Neural crest cell (in vitro differentiated cells): ENCODE measurements at regions not wholly inside any gene's neighbourhood (a gene's known extent, or its start where the extent isn't known, plus 50 kb on each side); places are given as distances from the start of the nearest gene placed in this dataset.
"Not testable (repeated sequence)": the region's sequence is repeated elsewhere in the genome, so short reads cannot be mapped to it uniquely, and the experiment has no call there.

Source experiments
- DNase-seq: peaks from one replicate; pipeline ENCODE4 v3.0.0; 2021; ENCODE audit warnings: low read depth, mixed read lengths, low spot score
- H3K27ac Mint-ChIP-seq: one replicate; pipeline ENCODE4 v1.8.0; 2021; ENCODE audit warnings: mild to moderate bottlenecking, mixed read lengths; ENCODE audit not compliant: unreplicated experiment
- H3K27me3 Mint-ChIP-seq: 2 replicates; pipeline ENCODE4 v1.8.0; 2021; ENCODE audit warnings: low read depth, mild to moderate bottlenecking, mixed read lengths
- H3K36me3 Mint-ChIP-seq: 2 replicates; pipeline ENCODE4 v1.8.0; 2021; ENCODE audit warnings: low read depth, mild to moderate bottlenecking, mixed read lengths
- H3K4me1 Mint-ChIP-seq: 2 replicates; pipeline ENCODE4 v1.8.0; 2021; ENCODE audit warnings: mixed read lengths
- H3K4me3 Mint-ChIP-seq: one replicate; pipeline ENCODE4 v1.8.0; 2021; ENCODE audit warnings: mild to moderate bottlenecking, mixed read lengths
- H3K9me3 Mint-ChIP-seq: 2 replicates; pipeline ENCODE4 v1.8.0; 2021; ENCODE audit warnings: mixed read lengths
- CTCF ChIP-seq: fragments of 200-600 bp; sonication (generic); conservative IDR thresholded peaks from 2 replicates; pipeline ENCODE4 v1.5.0; 2021; ENCODE audit warnings: antibody characterized with exemption, mild to moderate bottlenecking

DNA sequence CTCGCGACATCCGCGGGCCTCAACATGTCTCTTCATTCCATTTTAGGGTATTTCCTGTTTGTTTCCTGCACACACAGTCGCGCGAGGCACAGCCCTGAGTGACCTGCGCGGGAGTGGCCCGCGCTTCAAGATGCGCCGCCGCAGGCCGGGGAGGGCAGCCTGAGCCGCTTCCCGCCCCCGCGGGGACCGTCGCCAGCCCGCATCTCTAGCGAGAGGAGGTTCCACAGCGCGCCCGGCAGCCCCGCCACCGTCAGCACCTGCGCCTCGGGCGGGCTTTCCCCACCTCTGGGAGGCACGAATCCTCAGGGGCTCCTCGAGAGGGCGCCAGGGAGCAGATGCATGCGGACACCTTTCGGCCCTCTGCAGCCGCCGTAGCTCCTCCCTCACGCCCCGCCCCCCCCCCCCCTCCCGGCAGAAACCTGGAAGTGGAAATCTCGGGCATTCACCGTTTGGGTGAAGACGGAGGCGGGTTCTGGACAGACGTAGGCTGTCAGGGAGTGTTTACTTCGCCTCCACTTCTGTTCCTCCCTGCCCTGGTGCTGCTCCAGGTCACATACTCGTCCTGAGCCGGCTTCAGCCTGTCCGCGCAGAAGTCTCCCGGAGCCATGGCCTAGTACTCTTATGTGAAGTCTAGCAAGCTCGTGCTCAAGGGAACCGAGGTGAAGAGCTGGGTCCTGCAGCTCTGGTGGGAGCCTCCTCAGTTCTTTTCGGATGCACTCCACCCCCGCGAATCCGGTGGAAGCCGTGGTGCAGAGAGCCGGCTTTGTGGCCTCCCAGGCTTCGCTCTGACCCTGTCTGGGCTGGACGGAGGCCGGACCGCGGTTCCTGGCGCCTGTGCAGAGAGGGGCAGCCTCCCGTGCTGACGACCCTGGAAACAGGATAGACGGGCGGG lies 880.5 kb upstream of the DEFB115 start:
- no peak for TF ChIP-seq CTCF
- peak overlapping the region; percentile 62 for H3K27ac Mint-ChIP-seq
- peaks cover 8% of the 10 kb centered on the region for H3K36me3 Mint-ChIP-seq
- H3K4me1 Mint-ChIP-seq = no peaks in the 10 kb centered on the region
- DNase-seq = no peak
- no peak overlapping the region for H3K4me3 Mint-ChIP-seq
- peaks cover 19% of the 10 kb centered on the region for H3K9me3 Mint-ChIP-seq
- no peaks in the 10 kb centered on the region for H3K27me3 Mint-ChIP-seq

GRCh38 chr20:30378317-30378716 lies 879.1 kb upstream of the DEFB115 start:
- not testable (repeated sequence) for H3K4me1 Mint-ChIP-seq, DNase-seq, H3K27ac Mint-ChIP-seq, H3K36me3 Mint-ChIP-seq, H3K27me3 Mint-ChIP-seq, H3K4me3 Mint-ChIP-seq
- H3K9me3 Mint-ChIP-seq = peaks cover 17% of the 10 kb centered on the region

GRCh38 chr20:30378721-30379120 lies 878.7 kb upstream of the DEFB115 start:
- DNase-seq, H3K27ac Mint-ChIP-seq, H3K36me3 Mint-ChIP-seq, H3K4me1 Mint-ChIP-seq, H3K4me3 Mint-ChIP-seq, H3K27me3 Mint-ChIP-seq: not testable (repeated sequence)
- H3K9me3 Mint-ChIP-seq = peaks cover 17% of the 10 kb centered on the region

DNA sequence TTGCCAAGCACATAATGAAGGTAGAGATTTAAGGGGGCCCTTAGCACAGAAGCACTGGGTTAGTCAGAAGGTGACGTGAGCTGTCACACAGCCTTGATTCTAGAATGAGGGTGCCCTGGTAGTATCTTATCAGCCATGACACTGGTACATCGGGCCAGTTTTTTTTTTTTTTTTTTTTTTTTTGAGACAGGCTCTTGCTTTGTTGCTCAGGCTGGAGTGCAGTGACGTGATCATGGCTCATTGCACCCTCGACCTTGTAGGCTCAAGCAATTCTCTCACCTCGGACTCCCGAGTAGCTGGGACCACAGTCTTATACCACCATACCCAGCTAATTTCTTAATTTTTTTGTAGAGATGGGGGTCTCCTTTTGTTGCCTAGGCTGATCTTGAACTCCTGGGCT lies 872.6 kb upstream of the DEFB115 start:
- peaks cover 20% of the 10 kb centered on the region for H3K9me3 Mint-ChIP-seq
- not testable (repeated sequence) for H3K36me3 Mint-ChIP-seq, H3K4me3 Mint-ChIP-seq, H3K27ac Mint-ChIP-seq, H3K27me3 Mint-ChIP-seq, DNase-seq, H3K4me1 Mint-ChIP-seq

GRCh38 chr20:30386099-30386498 lies 871.4 kb upstream of the DEFB115 start:
- not testable (repeated sequence) for H3K27ac Mint-ChIP-seq, DNase-seq, H3K36me3 Mint-ChIP-seq, H3K4me3 Mint-ChIP-seq, H3K27me3 Mint-ChIP-seq, H3K4me1 Mint-ChIP-seq
- H3K9me3 Mint-ChIP-seq = peaks cover 16% of the 10 kb centered on the region

DNA sequence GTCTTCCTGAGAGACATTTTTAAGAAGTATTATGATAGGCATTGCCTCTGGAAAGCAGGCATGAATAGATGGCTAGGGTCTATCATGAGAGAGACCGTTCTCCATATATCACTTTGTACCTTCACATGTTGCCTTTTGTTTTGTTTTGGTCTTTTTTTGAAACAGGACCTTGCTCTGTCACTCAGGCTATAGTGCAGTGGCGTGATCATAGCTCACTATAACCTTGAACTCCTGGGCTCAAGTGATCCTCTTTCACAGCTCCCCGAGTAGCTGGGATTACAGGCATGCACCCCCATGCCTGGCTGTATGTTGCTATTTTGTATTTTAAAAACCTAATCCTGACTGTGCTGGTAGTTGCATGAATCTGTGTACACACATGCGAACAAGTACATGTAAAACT lies 869.6 kb upstream of the DEFB115 start:
- not testable (repeated sequence) for DNase-seq, H3K27me3 Mint-ChIP-seq, H3K4me1 Mint-ChIP-seq, H3K36me3 Mint-ChIP-seq, H3K27ac Mint-ChIP-seq, H3K4me3 Mint-ChIP-seq
- H3K9me3 Mint-ChIP-seq = peaks cover 14% of the 10 kb centered on the region

- H3K36me3 Mint-ChIP-seq, H3K9me3 Mint-ChIP-seq, H3K27me3 Mint-ChIP-seq, H3K4me3 Mint-ChIP-seq, DNase-seq, H3K27ac Mint-ChIP-seq, H3K4me1 Mint-ChIP-seq: not testable (repeated sequence)
Observed at GRCh38 chr20:30393523-30393922, 863.9 kb upstream of the DEFB115 start.

DNA sequence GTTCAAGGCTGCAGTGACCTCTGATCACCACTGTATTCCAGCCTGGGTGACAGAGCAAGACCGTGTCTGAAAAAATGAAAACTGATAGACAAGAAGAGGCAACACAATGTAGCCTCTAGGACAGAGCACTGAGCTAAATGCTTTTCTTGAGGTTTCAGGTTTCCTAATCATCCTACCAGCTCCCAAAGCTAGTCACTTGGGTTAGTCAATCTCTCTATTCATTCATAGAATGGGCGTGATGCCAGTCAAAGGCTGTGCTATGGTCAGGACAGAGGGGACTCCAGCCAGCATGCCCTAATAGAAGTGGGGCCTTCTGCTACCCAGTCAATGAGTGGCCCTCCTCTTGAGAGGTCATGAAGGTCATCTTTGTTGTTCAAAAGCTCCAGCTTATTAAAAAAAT lies 860.4 kb upstream of the DEFB115 start:
- H3K27ac Mint-ChIP-seq, H3K4me3 Mint-ChIP-seq, H3K27me3 Mint-ChIP-seq, H3K4me1 Mint-ChIP-seq, H3K36me3 Mint-ChIP-seq, DNase-seq, H3K9me3 Mint-ChIP-seq: not testable (repeated sequence)

GRCh38 chr20:30405061-30405460 lies 852.4 kb upstream of the DEFB115 start:
- H3K27me3 Mint-ChIP-seq, H3K4me1 Mint-ChIP-seq, DNase-seq, H3K4me3 Mint-ChIP-seq, H3K27ac Mint-ChIP-seq, H3K9me3 Mint-ChIP-seq: not testable (repeated sequence)
- H3K36me3 Mint-ChIP-seq = peaks cover 11% of the 10 kb centered on the region

DNA sequence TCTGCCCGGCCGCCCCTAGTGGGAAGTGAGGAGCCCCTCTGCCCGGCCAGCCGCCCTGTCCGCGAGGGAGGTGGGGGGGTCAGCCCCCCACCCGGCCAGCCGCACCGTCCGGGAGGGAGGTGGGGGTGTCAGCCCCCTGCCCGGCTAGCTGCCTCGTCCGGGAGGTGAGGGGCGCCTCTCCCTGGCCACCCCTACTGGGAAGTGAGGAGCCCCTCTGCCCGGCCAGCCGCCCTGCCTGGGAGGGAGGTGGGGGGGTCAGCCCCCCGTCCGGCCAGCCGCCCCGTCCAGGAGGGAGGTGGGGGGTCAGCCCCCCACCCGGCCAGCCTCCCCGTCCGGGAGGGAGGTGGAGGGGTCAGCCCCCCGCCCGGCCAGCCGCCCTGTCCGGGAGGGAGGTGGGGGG lies 851.9 kb upstream of the DEFB115 start:
- not testable (repeated sequence) for H3K27ac Mint-ChIP-seq, H3K9me3 Mint-ChIP-seq, DNase-seq, H3K27me3 Mint-ChIP-seq, H3K4me1 Mint-ChIP-seq, H3K4me3 Mint-ChIP-seq
- H3K36me3 Mint-ChIP-seq = peaks cover 11% of the 10 kb centered on the region

GRCh38 chr20:30406370-30406769 lies 851.1 kb upstream of the DEFB115 start:
- peaks cover 11% of the 10 kb centered on the region for H3K36me3 Mint-ChIP-seq
- not testable (repeated sequence) for H3K27ac Mint-ChIP-seq, H3K27me3 Mint-ChIP-seq, H3K4me3 Mint-ChIP-seq, DNase-seq, H3K9me3 Mint-ChIP-seq, H3K4me1 Mint-ChIP-seq
